Amniotic stem cell (primary cell): ENCODE measurements at regions not wholly inside any gene's neighbourhood (a gene's known extent, or its start where the extent isn't known, plus 50 kb on each side); places are given as distances from the start of the nearest gene placed in this dataset.
A peak's percentile ranks its signal among the peaks of the same experiment; 100 is the strongest.
"Not testable (repeated sequence)": the region's sequence is repeated elsewhere in the genome, so short reads cannot be mapped to it uniquely, and the experiment has no call there.

Experiments
- DNase-seq: peaks from one replicate; lab custom pipeline; 2025; lab: John Stamatoyannopoulos, UW

DNA sequence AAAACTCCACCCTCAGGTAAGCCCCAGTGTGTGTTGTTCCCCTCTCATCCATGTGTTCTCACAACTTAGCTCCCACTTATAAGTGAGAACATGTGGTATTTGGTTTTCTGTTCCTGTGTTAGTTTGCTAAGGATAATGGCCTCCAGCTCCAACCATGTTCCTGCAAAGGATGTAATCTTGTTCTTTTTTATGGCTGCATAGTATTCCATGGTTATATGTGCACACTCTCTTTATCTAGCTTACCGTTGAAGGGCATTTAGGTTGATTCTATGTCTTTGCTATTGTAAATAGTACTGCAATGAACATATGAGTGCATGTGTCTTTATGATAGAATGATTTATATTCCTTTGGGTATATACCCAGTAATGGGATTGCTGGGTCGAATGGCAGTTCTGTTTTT lies 124.4 kb upstream of the RANBP3L start:
- not testable (repeated sequence) for DNase-seq

DNA sequence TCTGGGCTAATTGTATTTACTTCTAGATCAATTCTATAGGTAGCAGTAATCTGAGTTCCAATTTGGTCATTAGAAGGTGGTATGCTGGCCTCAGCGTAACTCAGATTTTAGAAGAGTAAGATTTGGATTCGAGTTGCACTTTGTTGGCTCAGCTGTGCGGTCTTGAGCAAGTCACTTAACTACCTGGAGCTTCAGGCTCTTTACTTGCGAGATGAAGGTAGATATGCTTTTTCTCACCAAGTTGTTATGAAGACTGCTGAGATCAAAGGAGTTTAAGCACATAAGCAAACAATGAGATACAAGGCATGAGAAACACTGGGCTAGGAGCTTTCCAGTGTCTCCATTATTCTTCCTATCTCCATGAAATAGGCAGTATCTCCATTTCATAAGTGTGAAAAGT lies 133.8 kb upstream of the RANBP3L start:
- no peak for DNase-seq

DNA sequence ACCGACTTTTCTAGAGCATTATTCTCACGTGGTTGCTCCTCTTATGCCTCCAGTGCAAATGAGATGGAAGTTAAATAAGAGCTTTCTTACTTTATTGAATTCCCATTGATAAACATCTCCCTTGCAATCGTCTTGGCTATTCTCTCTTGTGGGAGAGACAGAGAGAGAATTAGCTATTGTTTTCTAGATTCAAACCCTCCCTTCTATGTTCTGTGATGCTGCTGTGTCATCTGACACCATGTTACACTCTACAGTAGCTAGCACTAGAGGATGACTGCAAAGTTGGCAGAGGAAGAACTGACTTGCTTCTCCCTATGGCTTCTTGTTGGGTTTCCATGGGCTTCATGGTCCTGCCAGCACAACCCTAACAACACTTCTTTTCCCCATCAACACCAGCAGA lies 134.6 kb upstream of the RANBP3L start:
- no peak for DNase-seq

DNA sequence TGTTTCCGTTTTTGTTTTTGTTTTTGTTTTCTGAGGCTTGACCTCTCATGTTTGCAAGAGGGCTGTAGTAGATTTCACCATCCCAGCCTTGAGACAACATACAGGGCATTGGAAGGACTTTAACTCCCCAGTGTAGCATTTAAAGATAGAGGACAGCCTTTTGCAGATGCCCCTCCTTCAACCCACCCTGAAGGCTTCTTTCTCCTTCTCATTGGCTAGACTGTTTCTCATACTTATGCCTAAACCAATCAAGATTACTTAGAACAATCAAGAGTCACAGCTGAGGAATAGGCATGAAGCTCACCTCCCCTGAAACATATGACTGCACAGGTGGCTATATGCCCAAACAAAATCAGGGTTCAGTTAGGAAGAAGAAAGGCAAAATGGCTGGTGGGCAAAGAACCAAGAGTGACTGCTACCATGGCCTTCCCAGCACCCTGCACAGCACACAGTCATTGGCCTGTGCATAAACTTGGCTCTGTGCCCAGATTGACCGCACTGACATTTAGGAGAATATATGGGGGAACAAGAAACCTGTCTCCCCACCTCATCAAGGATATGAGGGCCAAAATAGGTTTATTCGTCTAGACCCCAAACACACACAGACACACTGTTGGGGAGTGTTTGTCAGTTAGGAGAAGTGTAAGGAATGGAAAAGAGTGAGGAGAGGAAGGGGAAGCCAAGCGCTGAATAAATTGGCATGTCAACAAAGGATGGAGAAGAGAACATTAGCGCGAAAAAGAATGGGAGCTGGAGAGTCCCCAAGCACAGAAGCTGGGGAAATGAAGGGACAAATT lies 137.3 kb upstream of the RANBP3L start:
- DNase-seq, result no peak

DNA sequence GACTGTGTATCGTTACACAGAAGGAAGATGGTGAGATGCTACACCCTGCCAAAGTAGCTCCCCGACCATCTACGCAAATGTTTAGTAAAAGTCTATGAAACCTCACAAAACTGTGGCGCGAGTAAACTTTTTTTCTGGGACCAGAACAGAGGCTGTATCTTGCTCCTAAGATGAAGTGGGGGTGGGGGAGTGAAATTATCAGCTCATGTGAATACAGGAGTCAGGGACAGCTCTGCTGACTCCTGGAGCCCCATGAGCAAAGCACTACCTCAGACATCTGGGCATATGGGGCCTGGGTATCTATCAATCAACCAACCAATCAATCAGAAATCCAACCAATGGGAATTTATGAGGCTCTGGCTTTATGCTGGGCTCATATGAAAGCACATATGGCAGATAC lies 138.6 kb upstream of the RANBP3L start:
- no peak for DNase-seq

DNA sequence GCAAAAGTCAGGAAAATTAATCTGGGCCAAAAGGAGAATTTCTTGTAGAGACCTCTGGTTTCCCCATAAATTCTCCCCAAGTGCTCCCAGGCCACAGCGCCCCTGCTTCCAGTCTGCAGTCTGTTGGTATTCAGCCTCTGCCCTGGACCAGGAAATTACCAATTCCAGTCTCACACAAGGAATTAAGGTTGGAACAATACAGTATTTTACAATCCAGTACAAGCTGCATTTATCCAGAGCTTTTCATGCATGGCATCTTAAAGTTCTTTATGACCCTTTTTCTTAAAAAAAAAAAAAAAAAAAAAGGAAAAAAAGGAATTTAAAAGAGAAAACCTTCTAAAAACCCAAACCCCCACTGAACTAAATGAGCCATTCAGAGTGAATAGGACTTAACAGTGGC lies 139.6 kb upstream of the RANBP3L start:
- DNase-seq, result no peak

DNA sequence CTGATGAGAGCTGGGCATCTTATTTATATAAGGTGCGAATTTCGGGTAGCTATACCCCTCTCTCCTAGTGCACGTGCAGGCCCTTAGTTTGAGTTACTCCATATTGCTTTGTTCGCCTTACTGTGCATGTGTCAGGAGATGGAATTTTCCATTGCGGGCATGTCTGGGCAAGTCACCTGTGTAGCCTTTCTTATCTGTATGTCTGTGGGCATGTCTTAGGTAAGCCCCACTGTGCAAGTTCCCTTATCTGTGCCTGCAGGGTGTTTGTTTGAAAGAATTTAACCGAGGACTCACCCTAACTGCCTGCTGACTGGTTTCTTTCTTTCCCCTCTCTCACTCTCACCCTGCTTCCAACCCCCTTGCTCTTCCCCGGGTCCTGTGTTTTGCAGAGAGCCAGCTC lies 140.7 kb upstream of the RANBP3L start:
- DNase-seq, result no peak

DNA sequence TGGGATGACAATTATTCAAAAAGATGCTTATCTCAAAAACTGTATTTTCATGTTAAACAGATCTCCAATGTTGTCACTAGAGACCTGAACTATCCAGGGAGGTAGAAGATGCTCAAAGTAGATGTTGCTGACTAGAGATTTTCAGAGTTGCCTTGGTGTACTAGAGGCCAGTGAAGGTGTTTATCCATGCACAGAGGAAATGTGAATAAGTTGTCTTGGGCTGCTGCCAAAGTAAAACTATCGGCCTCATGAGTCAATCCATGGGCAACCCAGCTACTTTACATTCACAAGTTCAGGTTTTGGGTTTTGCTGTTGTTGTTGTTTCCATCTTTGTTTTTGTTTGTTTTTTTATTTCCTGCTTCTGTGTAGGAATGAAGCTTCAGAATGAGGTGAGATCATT lies 141.1 kb upstream of the RANBP3L start:
- peak; percentile 18 for DNase-seq

DNA sequence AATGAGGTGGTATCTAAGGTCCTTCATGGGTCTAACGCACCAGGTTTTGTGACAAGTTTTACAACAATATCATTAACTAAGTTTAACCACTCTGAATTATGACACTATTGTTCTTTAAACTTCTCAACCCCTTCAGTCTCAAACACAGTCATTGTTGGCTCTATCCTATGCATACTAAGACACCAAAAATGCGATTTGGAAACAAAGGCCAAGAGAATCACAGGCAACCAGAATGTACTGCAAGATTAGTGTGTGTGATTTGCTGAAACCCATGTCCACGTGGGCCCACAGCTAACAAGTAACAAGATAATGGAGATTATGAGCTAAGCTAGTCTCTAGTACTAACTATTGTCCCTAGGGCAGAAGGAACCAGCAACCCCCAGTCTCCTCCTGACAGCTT lies 142.2 kb upstream of the RANBP3L start:
- DNase-seq, result no peak

DNA sequence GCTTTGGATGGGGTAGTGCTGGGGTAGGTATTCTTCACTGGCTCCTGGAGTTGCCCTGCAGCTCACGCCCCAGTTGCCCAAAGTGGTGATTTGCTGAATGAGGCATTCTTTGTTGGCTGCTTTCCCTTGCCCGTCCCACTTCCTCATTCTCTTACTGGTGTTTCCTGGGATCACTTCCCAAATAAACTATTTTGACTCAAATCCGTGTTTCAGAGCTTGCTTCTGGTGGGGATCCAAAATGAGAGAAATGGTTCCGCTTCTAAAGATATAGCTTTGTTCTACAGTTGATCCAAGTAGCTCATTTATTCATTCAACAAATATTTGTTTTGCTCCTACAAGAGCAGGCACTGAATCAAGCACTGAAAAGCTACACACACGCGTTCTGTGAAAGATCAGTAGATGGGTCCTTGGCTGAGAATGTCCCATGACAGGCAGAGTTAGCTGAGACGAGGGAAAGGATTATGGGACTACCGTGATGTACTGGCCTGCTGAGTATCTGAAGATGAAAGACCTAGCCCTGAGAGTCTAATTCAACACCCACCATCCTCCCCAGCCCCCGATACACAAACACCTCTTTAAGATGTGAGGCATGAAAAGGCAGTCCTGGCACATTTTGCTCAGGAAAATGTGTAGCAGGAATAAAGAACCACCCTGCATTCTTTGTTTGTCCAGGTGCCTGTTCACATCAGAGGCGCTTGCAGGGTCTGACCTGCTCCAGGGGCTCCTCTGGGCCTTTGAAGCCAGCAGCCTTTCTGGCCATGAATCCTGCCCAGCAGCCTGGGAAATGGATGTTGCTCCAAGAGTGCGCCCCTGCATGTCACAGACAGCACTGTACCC lies 143.1 kb upstream of the RANBP3L start:
- DNase-seq, result no peak

DNA sequence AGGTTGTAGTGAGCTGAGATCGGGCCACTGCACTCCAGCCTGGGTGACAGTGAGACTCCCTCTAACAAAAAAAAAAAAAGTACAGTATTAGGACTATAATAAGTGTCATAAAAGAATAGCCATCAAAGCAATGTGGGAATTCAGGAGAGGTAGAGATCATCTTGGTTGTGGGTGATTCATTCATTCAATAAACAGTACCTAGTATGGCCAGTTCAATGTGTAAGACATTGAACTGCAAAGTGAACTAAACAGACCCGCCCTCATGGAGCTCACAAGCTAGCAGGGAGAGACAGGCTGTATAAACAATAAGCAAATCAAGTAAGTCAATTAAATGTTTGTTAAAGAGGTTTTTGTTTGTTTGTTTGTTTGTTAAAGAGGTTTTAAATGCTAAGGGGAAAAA lies 146.1 kb upstream of the RANBP3L start:
- no peak for DNase-seq

DNA sequence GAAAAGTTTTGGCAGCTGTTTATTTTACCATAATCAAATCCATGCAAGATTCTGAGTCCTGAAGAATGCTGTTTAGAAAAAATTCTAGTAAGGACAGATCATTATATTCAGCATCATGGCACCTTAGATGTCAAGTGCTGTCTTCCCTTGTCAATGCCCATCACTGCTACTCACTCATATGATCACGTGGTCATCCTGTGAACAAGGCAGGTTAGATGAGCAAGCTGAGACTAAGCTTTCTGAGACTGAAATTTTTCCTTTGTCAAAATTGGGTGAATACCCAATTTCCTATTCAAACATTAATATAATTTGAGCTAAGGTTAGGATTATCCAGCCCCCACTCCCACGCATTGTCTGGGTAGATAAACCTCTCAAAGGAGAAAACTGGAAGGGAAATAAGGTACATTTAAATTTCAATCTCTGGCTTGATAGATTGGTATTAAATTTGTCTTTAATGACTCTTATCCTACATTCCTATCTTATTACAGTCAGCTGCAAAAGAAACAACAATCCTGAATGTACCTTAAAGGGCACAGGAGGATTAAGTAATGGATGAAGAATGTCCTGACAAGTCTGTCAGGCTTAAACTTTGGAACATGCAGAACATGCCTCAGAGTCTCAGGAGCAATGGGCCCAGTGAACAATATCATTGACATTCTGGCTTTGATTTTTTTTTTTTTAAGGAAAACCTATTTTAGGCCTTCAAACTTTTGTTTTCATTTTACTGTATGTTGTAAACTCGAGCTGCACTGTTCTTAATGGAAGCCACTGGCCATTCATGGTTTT lies 148.7 kb upstream of the RANBP3L start:
- DNase-seq, result no peak

DNA sequence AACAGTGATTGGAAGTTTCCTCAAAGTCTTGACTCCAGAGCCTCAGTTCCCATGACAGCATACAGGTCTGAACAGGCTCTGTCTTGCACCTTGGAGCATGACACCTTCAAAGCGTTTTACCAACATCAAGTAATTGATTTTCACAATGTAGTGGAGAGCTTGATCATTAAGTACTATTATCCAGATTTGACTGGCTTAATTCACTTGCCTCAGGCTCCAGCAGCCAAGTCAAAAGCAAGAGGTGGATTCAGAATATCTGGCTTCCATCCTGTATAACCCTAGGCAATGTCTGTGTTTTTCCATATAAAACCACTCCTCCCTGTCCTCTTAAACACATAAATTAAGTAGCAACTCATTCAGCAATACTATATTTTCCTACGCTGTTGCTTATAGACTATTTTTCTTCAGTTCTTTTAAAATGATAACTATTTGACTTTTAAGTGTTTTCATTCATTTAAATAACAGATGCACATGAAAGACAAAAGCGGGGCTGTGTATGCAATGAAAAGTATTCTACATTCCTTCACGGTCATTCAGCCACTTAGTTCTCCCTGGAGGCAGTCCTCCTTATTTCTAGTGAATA lies 150.8 kb upstream of the RANBP3L start:
- DNase-seq, result no peak

DNA sequence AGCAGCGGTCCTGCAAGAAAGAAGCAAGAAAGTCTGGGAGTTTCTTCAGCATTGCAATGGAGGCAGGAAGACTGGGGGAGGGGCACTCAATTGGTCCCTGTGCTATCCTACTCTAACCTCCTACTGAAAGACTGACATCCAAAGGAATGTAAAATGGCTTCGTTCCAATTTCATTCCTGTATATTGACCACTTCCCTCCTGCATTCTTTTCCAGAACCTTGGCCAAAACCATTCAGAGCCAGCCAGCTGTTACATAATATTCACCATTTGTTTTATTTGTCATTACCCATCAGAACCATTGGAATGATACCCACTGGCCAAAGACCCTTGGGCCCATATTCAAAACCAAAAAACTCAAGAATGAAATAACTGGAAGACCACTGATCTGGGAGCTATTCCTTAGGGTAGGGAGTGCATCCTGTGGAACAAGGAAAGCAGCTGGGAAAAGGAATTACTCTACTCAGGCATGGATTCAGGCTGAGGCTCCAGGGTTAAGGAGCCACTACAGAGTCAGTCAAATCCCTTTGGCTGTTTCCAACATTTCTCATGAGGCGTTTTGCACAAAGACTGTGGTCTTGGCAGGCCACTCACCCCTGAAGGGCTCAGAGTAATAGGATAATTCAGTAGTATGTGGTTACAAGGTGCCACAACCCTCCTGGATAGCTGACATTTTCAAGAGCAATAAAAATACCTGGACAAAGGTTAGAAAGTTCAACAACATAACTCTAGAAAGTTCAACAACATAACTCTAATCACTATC lies 148.7 kb upstream of the SLC1A3 start:
- DNase-seq, result no peak

DNA sequence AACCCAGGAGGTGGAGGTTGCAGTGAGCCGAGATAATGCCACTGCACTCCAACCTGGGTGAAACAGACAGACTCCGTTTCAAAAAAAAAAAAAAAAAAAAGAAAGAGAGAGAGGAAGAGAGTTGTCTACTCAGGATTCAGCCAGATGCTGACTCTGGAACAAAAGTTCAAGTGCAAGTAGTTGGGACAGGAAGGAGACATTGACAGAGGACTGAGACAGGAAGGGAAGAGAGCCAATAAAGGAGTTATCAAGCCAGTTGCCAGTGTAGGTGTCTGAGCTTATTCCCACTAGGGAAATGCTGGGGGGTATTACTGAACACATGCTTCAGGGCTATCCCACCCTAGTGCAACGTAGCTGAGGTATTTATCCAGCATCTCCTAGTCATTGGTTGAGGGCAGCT lies 147.7 kb upstream of the SLC1A3 start:
- no peak for DNase-seq

DNA sequence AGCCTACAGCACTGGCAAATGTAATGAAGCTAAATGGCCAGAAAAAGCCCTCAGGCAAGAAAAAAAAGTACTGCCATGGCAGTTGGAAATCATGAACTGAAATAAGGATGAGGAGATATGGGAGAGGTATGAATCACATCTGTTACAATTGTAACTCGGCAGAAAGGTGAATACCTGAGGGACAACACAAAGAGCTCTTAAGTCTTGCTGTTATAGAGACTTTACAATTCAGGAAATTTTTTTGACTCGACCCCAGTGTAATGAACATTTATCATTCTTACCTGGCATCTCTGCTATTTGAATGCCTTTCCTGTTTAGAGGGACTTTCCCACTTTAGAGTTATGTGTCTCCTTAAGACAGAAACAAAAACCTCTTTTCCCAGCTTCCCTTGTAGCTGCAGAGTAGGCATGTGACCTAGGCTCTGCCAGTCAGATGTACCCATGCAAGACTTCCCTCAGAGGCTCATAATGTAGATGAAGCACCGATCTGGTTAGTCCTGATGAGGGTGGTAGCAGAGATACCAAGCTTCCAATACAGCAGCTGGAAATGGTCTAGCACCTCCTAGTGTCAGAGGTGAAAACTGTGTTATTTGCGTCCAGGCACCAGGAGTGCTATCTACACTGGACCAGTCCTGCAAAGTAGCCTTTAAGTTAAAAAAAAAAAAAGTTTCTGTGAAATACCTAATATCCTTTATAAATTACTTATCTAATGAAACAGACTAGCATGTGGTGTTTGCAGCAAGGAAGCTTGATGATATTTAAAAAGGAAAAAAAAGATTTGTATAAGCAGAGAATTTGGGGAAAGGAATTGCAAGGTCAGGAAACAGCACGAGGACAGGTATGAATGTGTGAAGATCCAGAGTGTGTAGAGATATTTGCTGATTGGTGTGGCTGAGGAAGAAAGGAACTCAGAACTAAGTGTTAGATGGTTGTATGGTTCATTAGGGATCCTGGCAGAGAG lies 146.9 kb upstream of the SLC1A3 start:
- DNase-seq, result no peak

DNA sequence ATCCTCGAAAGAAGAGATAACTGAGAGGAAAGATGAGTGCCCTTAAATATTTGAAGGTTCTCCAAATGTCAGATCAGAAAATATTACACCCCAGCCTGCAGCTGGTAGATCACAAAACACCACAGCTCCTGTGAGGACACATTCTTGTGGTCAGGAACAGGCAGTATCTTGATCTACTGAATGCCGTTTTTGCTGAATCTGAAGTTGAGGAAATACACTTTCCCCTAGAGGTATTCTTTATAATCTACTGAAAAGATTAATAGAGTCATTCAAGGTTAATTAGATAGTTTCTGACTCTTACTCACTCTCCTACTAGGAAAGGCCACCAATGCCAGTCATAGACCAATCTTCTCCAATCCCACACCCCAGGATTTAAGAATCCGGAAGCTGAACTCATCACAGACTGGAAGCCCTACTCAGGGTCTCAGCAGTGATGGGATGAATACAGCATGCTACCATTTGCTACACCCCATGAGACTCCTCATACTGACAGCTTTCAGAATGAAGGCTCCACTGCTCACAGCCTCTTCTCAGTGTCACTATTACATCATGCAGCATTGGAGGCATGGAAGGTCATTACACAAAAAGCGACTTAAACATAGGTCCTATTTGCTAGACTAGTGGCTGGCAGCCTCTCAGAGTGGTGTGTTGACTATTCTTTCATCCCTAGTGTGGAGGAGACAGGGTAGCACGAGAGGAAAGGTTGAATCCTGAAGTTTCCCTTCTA lies 143.9 kb upstream of the SLC1A3 start:
- no peak for DNase-seq

DNA sequence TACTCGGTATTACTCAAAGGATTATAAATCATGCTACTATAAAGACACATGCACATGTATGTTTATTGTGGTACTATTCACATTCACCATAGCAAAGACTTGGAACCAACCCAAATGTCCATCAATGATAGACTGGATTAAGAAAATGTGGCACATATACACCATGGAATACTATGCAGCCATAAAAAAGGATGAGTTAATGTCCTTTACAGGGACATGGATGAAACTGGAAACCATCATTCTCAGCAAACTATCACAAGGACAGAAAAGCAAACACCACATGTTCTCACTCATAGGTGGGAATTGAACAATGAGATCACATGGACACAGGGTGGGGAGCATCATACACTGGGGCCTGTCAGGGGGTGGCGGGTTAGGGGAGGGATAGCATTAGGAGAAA lies 130.5 kb upstream of the SLC1A3 start:
- DNase-seq, result not testable (repeated sequence)

DNA sequence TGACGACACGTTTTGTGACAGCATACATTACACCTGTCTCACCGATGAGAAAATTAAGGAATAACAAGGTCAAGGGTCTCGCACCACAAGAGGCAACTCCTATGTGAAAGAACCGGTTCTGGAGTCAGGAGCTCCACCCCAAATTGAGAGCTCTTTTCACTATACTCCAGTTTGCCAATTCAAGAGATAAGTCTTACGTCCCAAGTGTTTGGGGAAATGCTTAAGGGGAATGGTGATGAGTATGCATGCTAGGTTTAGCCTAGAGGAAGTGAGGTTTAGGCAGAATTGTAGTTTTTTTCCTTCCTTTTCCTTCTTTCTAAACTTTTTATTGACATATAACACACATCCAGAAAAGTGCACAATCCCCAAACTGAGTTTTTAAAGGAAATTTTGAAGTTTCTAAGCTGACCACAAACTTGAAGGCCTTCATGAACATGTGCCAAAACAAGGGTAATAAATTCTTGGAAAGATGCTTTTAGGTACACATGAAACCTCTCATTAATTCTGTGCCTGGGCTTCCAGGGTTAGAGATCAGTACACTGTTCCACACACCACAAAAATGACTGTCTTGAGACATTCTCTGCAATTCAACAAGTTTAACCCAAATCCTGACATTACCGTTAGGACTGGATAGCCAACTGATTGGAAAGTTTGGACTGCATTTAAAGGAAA lies 127.6 kb upstream of the SLC1A3 start:
- DNase-seq, result no peak
